GM23338 (cell line): ENCODE measurements at regions not wholly inside any gene's neighbourhood (a gene's known extent, or its start where the extent isn't known, plus 50 kb on each side); places are given as distances from the start of the nearest gene placed in this dataset.

ENCODE experiments used
- ATAC-seq: fragments of 200-7000 bp; cut with Tn5 transposase; 3 replicates; pipeline ENCODE4 v1.9.1; 2020
- DNase-seq: peaks from one replicate; pipeline ENCODE4 v3.0.0-alpha.2; 2015; ENCODE audit warnings: low spot score
- H2AFZ ChIP-seq: fragments of 200-600 bp; sonication (generic); 2 replicates; pipeline ENCODE4 v1.8.0; 2016; ENCODE audit warnings: antibody characterized with exemption, mild to moderate bottlenecking, moderate library complexity
- H3F3A ChIP-seq: fragments of 200-600 bp; sonication (generic); replicated peaks from 2 replicates; pipeline ENCODE4 v1.8.0; 2017; ENCODE audit warnings: antibody characterized with exemption, mixed run types, low read depth
- H3K27ac ChIP-seq: fragments of 200-600 bp; sonication (generic); 2 replicates; pipeline ENCODE4 v1.6.1; 2016; ENCODE audit warnings: low read depth
- H3K27me3 ChIP-seq: fragments of 200-600 bp; sonication (generic); 2 replicates; pipeline ENCODE4 v1.8.0; 2016; ENCODE audit warnings: mild to moderate bottlenecking, mixed run types, moderate library complexity; ENCODE audit not compliant: insufficient read depth
- H3K36me3 ChIP-seq: fragments of 200-600 bp; sonication (generic); 2 replicates; pipeline ENCODE4 v1.8.0; 2016; ENCODE audit warnings: mild to moderate bottlenecking; ENCODE audit not compliant: insufficient read depth
- H3K4me1 ChIP-seq: fragments of 200-600 bp; sonication (generic); 2 replicates; pipeline ENCODE4 v1.8.0; 2016; ENCODE audit warnings: mild to moderate bottlenecking, moderate library complexity; ENCODE audit not compliant: insufficient read depth
- H3K4me2 ChIP-seq: fragments of 200-600 bp; sonication (generic); 2 replicates; pipeline ENCODE4 v1.7.1; 2017; ENCODE audit warnings: mixed run types
- H3K4me3 ChIP-seq: fragments of 200-600 bp; sonication (generic); 2 replicates; pipeline ENCODE4 v1.6.1; 2016; ENCODE audit warnings: mixed run types
- H3K79me2 ChIP-seq: fragments of 200-600 bp; sonication (generic); replicated peaks from 2 replicates; pipeline ENCODE4 v1.8.0; 2017; ENCODE audit warnings: mild to moderate bottlenecking; ENCODE audit not compliant: insufficient read depth
- H3K9me2 ChIP-seq: fragments of 200-600 bp; sonication (generic); 2 replicates; pipeline ENCODE4 v1.8.0; 2017; ENCODE audit not compliant: insufficient read depth
- H4K20me1 ChIP-seq: fragments of 200-600 bp; sonication (generic); replicated peaks from 2 replicates; pipeline ENCODE4 v1.8.0; 2017; ENCODE audit warnings: mild to moderate bottlenecking; ENCODE audit not compliant: insufficient read depth
- H3K27ac Mint-ChIP-seq: 2 replicates; pipeline ENCODE4 v1.8.0; 2020; ENCODE audit warnings: inconsistent platforms, mild to moderate bottlenecking, moderate library complexity, mixed read lengths
- H3K27me3 Mint-ChIP-seq: 3 replicates; pipeline ENCODE4 v1.8.0; 2022; ENCODE audit warnings: low read depth, mild to moderate bottlenecking, moderate library complexity, mixed read lengths, inconsistent platforms; ENCODE audit not compliant: insufficient read depth, poor library complexity
- H3K36me3 Mint-ChIP-seq: 3 replicates; pipeline ENCODE4 v1.8.0; 2021; ENCODE audit warnings: low read depth, mild to moderate bottlenecking, inconsistent platforms, moderate library complexity, mixed read lengths
- H3K4me1 Mint-ChIP-seq: 3 replicates; pipeline ENCODE4 v1.8.0; 2020; ENCODE audit warnings: mild to moderate bottlenecking, inconsistent platforms, mixed read lengths
- H3K4me3 Mint-ChIP-seq: 3 replicates; pipeline ENCODE4 v1.8.0; 2021; ENCODE audit warnings: moderate library complexity, mild to moderate bottlenecking, inconsistent platforms, mixed read lengths
- H3K9me3 Mint-ChIP-seq: 3 replicates; pipeline ENCODE4 v1.8.0; 2020; ENCODE audit warnings: moderate library complexity, mild to moderate bottlenecking, inconsistent platforms, mixed read lengths
- CREB1 ChIP-seq: fragments of 250-450 bp; sonication (Bioruptor Pico); IDR thresholded peaks from 2 replicates; pipeline ENCODE4 v1.5.0; 2020; ENCODE audit warnings: low read depth, mild to moderate bottlenecking, moderate library complexity
- ETS1 ChIP-seq: IDR thresholded peaks from 2 replicates; pipeline ENCODE4 v1.6.1; 2016; ENCODE audit warnings: antibody characterized with exemption
- NANOG ChIP-seq: IDR thresholded peaks from 2 replicates; pipeline ENCODE4 v1.6.1; 2016; ENCODE audit warnings: antibody characterized with exemption, borderline replicate concordance
- REST ChIP-seq: IDR thresholded peaks from one replicate; pipeline ENCODE4 v1.6.1; 2018; ENCODE audit warnings: antibody characterized with exemption; ENCODE audit not compliant: unreplicated experiment
- STAT1 ChIP-seq: IDR thresholded peaks from one replicate; pipeline ENCODE4 v1.6.1; 2016; ENCODE audit warnings: antibody characterized with exemption; ENCODE audit not compliant: unreplicated experiment
- ZNF462 ChIP-seq: fragments of 250-450 bp; sonication (Bioruptor Pico); IDR thresholded peaks from 2 replicates; pipeline ENCODE4 v1.5.0; 2020; ENCODE audit warnings: mild to moderate bottlenecking, moderate library complexity

- no peak for TF ChIP-seq ZNF462 (CRISPR knock-in tag)
Observed at GRCh38 chr5:173438951-173439350, 110.7 kb upstream of the STC2 start (continued).

- H3K36me3 ChIP-seq: no peaks in the 10 kb centered on the region
- Mint-ChIP-seq H3K36me3 (no peaks in the 10 kb centered on the region), H3K9me3 (no peaks in the 10 kb centered on the region; the same call in 2 of the 3 replicates), H3K4me1 (peaks cover 3% of the 10 kb centered on the region; the same call in 1 of the 3 replicates), H3K4me3 (no peak overlapping the region; the same call in 2 of the 3 replicates), H3K27me3 (peaks cover 6% of the 10 kb centered on the region), H3K27ac (no peak overlapping the region)
- H3K4me1 ChIP-seq: no peaks in the 10 kb centered on the region
- TF ChIP-seq REST (no peak), CREB1 (CRISPR knock-in tag) (no peak), NANOG (no peak), ETS1 (no peak), STAT1 (no peak)
- no peaks in the 10 kb centered on the region for H3K79me2 ChIP-seq
- H3K27ac ChIP-seq: no peak overlapping the region
- 0 out of 2 replicates have a peak, but pooled peaks cover 5% of the 10 kb centered on the region for H3K9me2 ChIP-seq
- no peak overlapping the region for H3K4me3 ChIP-seq
- H3K27me3 ChIP-seq: no peaks in the 10 kb centered on the region
- no peaks in the 10 kb centered on the region for H3F3A ChIP-seq
- no peaks in the 10 kb centered on the region for H4K20me1 ChIP-seq
- H3K4me2 ChIP-seq: no peak overlapping the region
- peak overlapping the region; percentile 96 for H2AFZ ChIP-seq
- peak; percentile 43 for DNase-seq
- peak; percentile 88 for ATAC-seq
Observed at GRCh38 chr5:173435447-173435846, 107.2 kb upstream of the STC2 start.
